ENCODE measurements at regions not wholly inside any gene's neighbourhood (a gene's known extent, or its start where the extent isn't known, plus 50 kb on each side); places are given as distances from the start of the nearest gene placed in this dataset.

GRCh38 chr3:13266005-13266404 is 154.1 kb downstream of the NUP210 start:
- no peak for TF ChIP-seq CTCF (IDR thresholded peaks at IDR 0.05)
- Histone ChIP-seq H3K4me3 (no peak overlapping the region), H3K9ac (ENCODE audit: low read depth in 2 of 2, low read length in 2 of 2) (no peak overlapping the region), H3K27me3 (no peaks in the 10 kb centered on the region), H3K4me1 (no peaks in the 10 kb centered on the region), H3K36me3 (no peaks in the 10 kb centered on the region), H3K9me3 (no peaks in the 10 kb centered on the region), H3K27ac (no peak overlapping the region)
- intact Hi-C loops (cut with DNase I) = no loop called here
- no peak for DNase-seq

GRCh38 chr3:13265507-13265906 is 154.6 kb downstream of the NUP210 start:
- no peak overlapping the region for H3K9ac ChIP-seq (ENCODE audit: low read depth in 2 of 2, low read length in 2 of 2)
- intact Hi-C loops (cut with DNase I) = no loop called here
- no peak overlapping the region for H3K27ac ChIP-seq
- H3K36me3 ChIP-seq = no peaks in the 10 kb centered on the region
- H3K27me3 ChIP-seq = no peaks in the 10 kb centered on the region
- no peak for TF ChIP-seq CTCF (IDR thresholded peaks at IDR 0.05)
- H3K4me3 ChIP-seq = no peak overlapping the region
- no peak for DNase-seq
- H3K4me1 ChIP-seq = no peaks in the 10 kb centered on the region
- no peaks in the 10 kb centered on the region for H3K9me3 ChIP-seq

GRCh38 chr3:13265016-13265415 is 155.1 kb downstream of the NUP210 start:
- no peak for DNase-seq
- no peaks in the 10 kb centered on the region for H3K9me3 ChIP-seq
- H3K27me3 ChIP-seq = no peaks in the 10 kb centered on the region
- no peak overlapping the region for H3K9ac ChIP-seq (ENCODE audit: low read depth in 2 of 2, low read length in 2 of 2)
- no peak for TF ChIP-seq CTCF (IDR thresholded peaks at IDR 0.05)
- intact Hi-C loops (cut with DNase I) = no loop called here
- no peaks in the 10 kb centered on the region for H3K4me1 ChIP-seq
- H3K27ac ChIP-seq = no peak overlapping the region
- no peaks in the 10 kb centered on the region for H3K36me3 ChIP-seq
- H3K4me3 ChIP-seq = no peak overlapping the region

- Histone ChIP-seq H3K36me3 (no peaks in the 10 kb centered on the region), H3K4me1 (no peaks in the 10 kb centered on the region), H3K27ac (no peak overlapping the region), H3K4me3 (no peak overlapping the region), H3K27me3 (no peaks in the 10 kb centered on the region), H3K9ac (ENCODE audit: low read depth in 2 of 2, low read length in 2 of 2) (no peak overlapping the region), H3K9me3 (no peaks in the 10 kb centered on the region)
- intact Hi-C loops (cut with DNase I) = no loop called here
- TF ChIP-seq CTCF (IDR thresholded peaks at IDR 0.05) = no peak
- no peak for DNase-seq
Observed at GRCh38 chr3:13264468-13264795, 155.7 kb downstream of the NUP210 start.

- Histone ChIP-seq H3K9ac (ENCODE audit: low read depth in 2 of 2, low read length in 2 of 2) (no peak overlapping the region), H3K36me3 (no peaks in the 10 kb centered on the region), H3K27ac (no peak overlapping the region), H3K4me3 (no peak overlapping the region), H3K4me1 (no peaks in the 10 kb centered on the region), H3K9me3 (no peaks in the 10 kb centered on the region), H3K27me3 (no peaks in the 10 kb centered on the region)
- intact Hi-C loops (cut with DNase I) = no loop called here
- DNase-seq = no peak
- TF ChIP-seq CTCF (IDR thresholded peaks at IDR 0.05) = no peak
Observed at GRCh38 chr3:13263770-13264467, 156.2 kb downstream of the NUP210 start.
